ENCODE measurements at regions not wholly inside any gene's neighbourhood (a gene's known extent, or its start where the extent isn't known, plus 50 kb on each side); places are given as distances from the start of the nearest gene placed in this dataset.
"Not testable (repeated sequence)": the region's sequence is repeated elsewhere in the genome, so short reads cannot be mapped to it uniquely, and the experiment has no call there.

DNA sequence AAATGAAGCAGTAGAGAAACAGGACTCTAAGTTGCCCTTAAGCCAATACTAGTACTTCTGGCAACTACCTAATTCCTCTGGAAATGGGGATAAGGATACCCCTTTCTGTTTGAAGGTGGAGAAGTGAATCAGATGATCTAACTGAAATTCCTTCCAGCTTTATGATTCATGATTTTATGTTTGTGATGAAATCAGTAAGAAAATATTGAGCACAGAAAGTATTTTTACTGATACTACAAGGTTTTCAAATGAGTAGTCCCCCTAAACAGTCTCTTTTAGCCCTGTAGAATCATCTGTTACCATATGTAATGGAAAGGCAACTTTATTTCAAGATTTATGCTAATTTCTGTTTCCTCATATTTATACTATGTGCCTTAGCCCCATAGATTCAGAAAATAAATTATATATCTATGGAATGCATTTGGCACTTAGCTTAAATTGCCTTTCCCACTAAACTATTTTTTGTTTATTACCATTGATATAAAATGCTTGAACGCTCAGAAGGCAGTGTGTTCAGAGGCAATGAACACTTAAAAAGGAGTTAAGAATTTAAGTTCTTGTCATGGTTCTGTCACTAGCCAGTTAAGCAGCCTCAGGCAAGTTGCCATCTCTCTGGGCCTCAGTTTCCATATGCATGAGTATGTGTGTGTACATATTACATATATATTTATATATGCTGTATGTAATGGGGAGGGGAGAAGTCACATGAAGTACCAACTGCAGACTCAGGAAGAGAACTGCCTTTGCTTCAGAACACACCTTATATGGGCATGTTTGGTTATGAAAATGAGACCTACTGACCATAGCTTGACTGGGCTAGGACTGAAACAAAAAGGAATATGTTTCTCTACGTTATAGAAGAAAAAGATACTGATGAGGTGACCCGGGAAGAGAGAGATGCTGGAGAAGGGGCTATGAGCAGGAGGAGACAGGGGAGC lies 97.7 kb downstream of the CDC42EP3 start:
- in situ Hi-C loops (cut with HindIII; ENCODE audit: low sequenced_read_pairs): no loop called here
- TF ChIP-seq, protein P1, sequence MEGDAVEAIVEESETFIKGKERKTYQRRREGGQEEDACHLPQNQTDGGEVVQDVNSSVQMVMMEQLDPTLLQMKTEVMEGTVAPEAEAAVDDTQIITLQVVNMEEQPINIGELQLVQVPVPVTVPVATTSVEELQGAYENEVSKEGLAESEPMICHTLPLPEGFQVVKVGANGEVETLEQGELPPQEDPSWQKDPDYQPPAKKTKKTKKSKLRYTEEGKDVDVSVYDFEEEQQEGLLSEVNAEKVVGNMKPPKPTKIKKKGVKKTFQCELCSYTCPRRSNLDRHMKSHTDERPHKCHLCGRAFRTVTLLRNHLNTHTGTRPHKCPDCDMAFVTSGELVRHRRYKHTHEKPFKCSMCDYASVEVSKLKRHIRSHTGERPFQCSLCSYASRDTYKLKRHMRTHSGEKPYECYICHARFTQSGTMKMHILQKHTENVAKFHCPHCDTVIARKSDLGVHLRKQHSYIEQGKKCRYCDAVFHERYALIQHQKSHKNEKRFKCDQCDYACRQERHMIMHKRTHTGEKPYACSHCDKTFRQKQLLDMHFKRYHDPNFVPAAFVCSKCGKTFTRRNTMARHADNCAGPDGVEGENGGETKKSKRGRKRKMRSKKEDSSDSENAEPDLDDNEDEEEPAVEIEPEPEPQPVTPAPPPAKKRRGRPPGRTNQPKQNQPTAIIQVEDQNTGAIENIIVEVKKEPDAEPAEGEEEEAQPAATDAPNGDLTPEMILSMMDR (IDR thresholded peaks at IDR 0.05; ENCODE audit: low read depth, low read length, missing control alignments): no peak
- DNase-seq (ENCODE audit: low read depth): no peak
- H3K4me3 ChIP-seq (ENCODE audit: low read depth, low read length): no peak overlapping the region

DNA sequence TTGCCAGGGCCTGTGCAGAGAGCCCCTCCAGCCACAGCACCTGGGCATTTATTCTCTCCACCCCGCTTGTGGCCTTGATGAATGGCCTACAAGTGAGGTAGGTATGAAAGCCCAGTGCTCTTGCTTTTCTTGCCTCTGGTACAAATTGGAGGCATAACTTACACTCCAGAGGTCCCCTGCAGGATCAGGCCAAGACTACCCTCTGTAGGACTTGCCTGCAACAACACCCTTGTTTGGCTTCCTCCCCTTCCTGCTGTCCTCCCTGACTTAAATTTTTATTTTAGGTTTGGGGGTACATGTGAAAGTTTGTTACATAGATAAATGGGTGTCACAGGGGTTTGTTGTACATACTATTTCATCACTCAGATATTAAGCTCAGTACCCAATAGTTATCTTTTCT lies 95.7 kb downstream of the CDC42EP3 start:
- in situ Hi-C loops (cut with HindIII; ENCODE audit: low sequenced_read_pairs): no loop called here
- TF ChIP-seq, protein P1 (IDR thresholded peaks at IDR 0.05; ENCODE audit: low read depth, low read length, missing control alignments): no peak
- no peak overlapping the region for H3K4me3 ChIP-seq (ENCODE audit: low read depth, low read length)
- DNase-seq (ENCODE audit: low read depth): no peak

DNA sequence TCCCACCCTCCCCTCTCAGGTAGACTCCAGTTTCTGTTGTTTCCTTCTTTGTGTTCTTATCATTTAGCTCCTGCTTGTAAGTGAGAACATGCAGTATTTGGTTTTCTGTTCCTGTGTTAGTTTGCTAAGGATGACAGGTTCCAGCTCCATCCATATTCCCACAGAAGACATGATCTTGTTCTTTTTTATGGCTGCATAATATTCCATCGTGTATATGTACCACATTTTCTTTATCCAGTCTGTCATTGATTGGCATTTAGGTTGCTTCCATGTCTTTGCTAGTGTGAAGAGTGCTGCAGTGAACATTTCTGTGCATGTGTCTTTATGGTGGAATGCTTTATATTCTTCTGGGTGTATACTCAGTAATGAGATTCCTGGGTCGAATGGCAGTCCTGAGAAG lies 95.2 kb downstream of the CDC42EP3 start:
- DNase-seq (ENCODE audit: low read depth); in situ Hi-C loops (cut with HindIII; ENCODE audit: low sequenced_read_pairs); H3K4me3 ChIP-seq (ENCODE audit: low read depth, low read length): not testable (repeated sequence)

DNA sequence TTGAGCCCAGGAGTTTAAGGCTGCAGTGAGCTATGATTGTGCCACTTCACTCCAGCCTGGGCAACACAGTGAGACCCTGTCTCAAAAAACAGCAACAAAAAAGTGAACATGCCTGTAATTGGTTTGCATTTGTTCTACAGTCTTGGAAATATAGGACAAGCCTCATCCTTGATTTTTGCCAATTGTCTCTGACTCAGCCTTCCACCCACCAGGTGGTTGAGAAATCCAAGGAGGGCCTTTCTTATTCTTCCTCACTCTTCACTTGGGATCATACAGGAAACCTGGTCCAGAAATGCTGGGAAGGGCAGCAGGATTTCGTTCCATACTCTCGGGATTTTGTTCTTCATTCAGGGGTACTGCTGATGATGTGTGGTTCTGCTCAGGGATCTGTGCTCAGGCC lies 94.6 kb downstream of the CDC42EP3 start:
- in situ Hi-C loops (cut with HindIII; ENCODE audit: low sequenced_read_pairs): no loop called here
- no peak overlapping the region for H3K4me3 ChIP-seq (ENCODE audit: low read depth, low read length)
- TF ChIP-seq, protein P1 (IDR thresholded peaks at IDR 0.05; ENCODE audit: low read depth, low read length, missing control alignments): no peak
- no peak for DNase-seq (ENCODE audit: low read depth)

DNA sequence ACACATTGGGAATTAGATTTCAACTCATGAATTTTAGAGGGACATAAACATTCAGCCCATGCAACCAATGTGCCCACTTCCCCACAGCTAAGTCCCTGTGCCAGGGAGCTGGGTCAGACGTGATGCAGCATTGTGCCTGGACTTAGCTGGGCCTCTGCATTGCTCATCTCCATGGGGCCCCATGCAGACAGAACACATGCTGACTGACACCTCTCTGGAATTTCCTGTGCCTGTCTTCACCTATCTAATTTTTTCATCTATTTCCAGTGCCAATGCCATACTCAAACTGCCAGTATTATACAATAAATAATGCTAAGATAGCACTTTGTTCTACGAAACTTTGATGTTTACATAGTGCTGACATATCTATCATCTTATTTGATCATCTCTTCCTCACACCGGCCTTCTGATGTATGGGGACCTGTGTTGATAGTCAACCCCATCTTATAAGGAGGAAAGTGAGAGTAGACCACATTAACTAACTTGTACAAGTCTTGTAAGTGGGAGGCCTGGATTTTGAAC lies 92.2 kb downstream of the CDC42EP3 start:
- TF ChIP-seq, protein P1 (IDR thresholded peaks at IDR 0.05; ENCODE audit: low read depth, low read length, missing control alignments): no peak
- H3K4me3 ChIP-seq (ENCODE audit: low read depth, low read length): no peak overlapping the region
- no peak for DNase-seq (ENCODE audit: low read depth)
- in situ Hi-C loops (cut with HindIII; ENCODE audit: low sequenced_read_pairs): no loop called here

DNA sequence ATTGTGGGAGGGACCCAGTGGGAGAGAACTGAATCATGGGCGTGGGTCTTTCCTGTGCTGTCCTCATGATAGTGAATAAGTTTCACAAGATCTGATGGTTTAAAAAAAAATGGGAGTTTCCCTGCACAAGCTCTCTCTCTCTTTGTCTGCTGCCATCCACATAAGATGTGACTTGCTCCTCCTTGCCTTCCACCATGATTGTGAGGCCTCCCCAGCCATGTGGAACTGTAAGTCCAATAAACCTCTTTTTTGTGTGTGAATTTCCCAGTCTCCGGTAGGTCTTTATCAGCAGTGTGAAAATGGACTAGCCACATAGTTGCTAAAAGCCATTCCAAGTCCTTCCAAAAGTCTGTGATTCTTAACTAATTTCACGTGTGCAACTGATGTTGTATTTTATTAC lies 91.5 kb downstream of the CDC42EP3 start:
- H3K4me3 ChIP-seq (ENCODE audit: low read depth, low read length); DNase-seq (ENCODE audit: low read depth); in situ Hi-C loops (cut with HindIII; ENCODE audit: low sequenced_read_pairs): not testable (repeated sequence)

DNA sequence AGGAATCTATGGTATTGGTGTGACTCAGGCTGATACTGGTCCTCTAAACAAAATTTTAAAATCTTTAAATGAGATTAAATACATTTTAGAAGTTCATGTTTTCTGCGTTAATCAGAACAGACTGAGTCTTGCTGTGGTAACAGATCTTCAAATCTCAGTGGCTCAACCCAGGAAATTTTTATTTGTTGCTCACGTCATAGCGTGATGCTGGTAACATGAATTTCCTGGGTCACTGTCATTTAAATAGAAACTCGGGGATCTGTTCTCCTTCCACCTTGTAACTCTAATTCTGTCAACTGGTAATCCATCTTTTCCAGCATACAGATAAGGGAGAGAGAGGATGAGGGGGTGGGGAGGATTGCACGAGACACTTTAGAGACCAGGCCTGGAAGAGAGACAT lies 90.0 kb downstream of the CDC42EP3 start:
- in situ Hi-C loops (cut with HindIII; ENCODE audit: low sequenced_read_pairs): no loop called here
- no peak for DNase-seq (ENCODE audit: low read depth)
- TF ChIP-seq, protein P1 (IDR thresholded peaks at IDR 0.05; ENCODE audit: low read depth, low read length, missing control alignments): no peak
- no peak overlapping the region for H3K4me3 ChIP-seq (ENCODE audit: low read depth, low read length)
